ENCODE measurements at regions not wholly inside any gene's neighbourhood (a gene's known extent, or its start where the extent isn't known, plus 50 kb on each side); places are given as distances from the start of the nearest gene placed in this dataset.

DNA sequence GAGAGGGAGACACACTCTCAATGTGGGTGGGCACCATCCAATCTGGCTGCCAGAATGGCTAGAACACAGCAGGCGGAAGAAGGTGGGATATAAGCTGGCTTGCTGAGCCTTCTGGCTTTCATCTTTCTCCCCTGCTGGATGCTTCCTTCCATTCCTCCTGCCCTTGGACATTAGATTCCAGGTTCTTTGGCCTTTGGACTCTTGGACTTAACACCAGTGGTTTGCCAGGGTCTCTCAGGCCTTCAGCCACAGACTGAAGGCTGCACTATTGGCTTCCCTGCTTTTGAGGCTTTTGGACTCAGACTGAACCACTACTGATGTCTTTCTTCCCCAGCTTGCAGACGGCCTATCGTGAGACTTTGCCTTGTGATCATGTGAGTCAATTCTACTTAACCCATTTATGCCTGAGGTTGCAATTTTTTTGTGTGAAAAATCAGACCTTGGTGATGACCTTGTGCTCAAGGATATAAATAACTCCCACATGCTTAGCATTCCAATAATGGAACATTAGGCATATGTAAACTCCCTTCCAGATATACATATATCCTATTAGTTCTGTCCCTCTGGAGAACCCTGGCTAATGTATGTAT is 56.7 kb upstream of the CD55 start:
- no peak overlapping the region for H3K4me3 ChIP-seq
- WGBS, 5 donors, result 60 to 81% (median 77%) methylated on average over 3 of the region's 3 CpGs

DNA sequence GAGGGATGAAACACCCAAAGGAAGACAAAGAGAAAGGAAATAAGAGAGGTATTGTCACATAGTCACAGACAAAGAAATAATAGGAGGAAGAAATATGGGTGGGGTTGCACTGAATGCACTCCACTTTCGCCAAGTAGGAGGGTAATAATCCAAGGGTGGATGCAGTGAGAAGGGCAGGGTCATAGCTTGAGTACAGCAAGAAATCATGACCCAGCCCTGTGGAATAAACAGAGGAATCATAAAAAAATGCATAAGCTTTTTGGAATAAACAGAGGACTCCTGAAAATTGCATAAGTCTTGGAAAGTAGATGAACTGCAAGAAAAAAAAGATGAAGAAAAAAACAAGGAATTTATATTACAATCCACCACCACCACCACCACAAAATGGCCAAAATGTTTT is 53.1 kb upstream of the CD55 start:
- intact Hi-C loops (cut with DNase I; ENCODE audit: low total_unique reads), result no loop called here
- 67 to 86% (median 79%) methylated on average over 1 of the region's 1 CpG for whole genome bisulfite sequencing, 5 donors
- TF ChIP-seq POLR2AphosphoS5 (IDR thresholded peaks at IDR 0.05) (no peak), POLR2A (IDR thresholded peaks at IDR 0.05) (no peak), CTCF (IDR thresholded peaks at IDR 0.05 in 8 of 11, conservative IDR thresholded peaks at IDR 0.05 in 3 of 11) (no peak)

More for the DNA sequence above, 56.7 kb upstream of the CD55 start:
- H3K4me1 ChIP-seq, result no peaks in the 10 kb centered on the region
- intact Hi-C loops (cut with DNase I; ENCODE audit: low total_unique reads), result no loop called here
- no peak overlapping the region for H3K27ac ChIP-seq
- H3K36me3 ChIP-seq, result no peaks in the 10 kb centered on the region
- H3K9me3 ChIP-seq, result no peaks in the 10 kb centered on the region
- no peaks in the 10 kb centered on the region for H3K27me3 ChIP-seq (replicated peaks in 1 of 7)
- DNase-seq, result no peak
- no peak for TF ChIP-seq POLR2A (IDR thresholded peaks at IDR 0.05)
- no peak for TF ChIP-seq POLR2AphosphoS5 (IDR thresholded peaks at IDR 0.05)
- TF ChIP-seq CTCF (IDR thresholded peaks at IDR 0.05 in 8 of 11, conservative IDR thresholded peaks at IDR 0.05 in 3 of 11), result no peak

DNA sequence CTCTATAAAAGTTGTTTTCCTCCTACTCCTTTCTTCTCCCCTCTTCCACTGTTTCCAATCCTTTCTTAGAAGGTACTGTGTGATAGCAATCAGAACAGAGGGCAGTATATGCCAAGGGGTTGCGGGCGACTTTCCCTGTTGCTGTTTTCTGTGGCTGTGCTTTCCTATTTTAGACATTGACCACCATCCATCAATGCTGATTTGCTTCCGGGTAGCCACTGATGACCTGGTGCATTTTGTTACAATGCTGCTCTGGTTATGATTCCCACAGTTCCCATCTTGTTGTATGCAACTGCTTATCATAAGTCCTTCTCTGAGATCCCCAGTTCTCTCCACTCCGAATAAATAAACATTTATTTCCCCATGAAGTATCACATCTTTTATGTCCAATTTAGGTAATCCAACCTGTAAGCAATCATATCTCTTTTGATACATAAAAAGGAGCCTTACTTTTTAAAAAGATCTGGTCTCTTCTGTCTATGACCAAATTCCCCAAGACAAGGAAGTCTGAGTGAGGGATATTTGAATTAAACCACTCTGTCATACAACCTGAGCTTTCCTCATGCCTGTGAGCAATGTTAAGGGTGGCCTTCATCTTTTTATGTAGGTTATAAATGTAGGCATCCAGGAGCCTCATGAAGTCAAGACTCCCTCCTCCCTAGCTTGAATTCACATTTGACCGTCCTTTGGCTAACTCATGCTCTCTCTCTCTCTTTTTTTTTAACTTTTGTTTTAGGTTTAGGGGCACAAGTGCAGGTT is 52.5 kb upstream of the CD55 start:
- TF ChIP-seq CTCF (IDR thresholded peaks at IDR 0.05 in 8 of 11, conservative IDR thresholded peaks at IDR 0.05 in 3 of 11) (no peak), POLR2A (IDR thresholded peaks at IDR 0.05) (no peak), POLR2AphosphoS5 (IDR thresholded peaks at IDR 0.05) (no peak)
- Histone ChIP-seq H3K4me3 (no peak overlapping the region), H3K27me3 (replicated peaks in 1 of 7) (no peaks in the 10 kb centered on the region), H3K36me3 (no peaks in the 10 kb centered on the region), H3K4me1 (no peaks in the 10 kb centered on the region), H3K27ac (no peak overlapping the region), H3K9me3 (peaks cover 0 to 8% (median 0%) of the 10 kb centered on the region in 8 donors)
- DNase-seq, result no peak
- 85 to 94% (median 89%) methylated on average over 5 of the region's 5 CpGs for WGBS, 5 donors
- intact Hi-C loops (cut with DNase I; ENCODE audit: low total_unique reads), result no loop called here

More for the DNA sequence above, 53.1 kb upstream of the CD55 start:
- peaks cover 0 to 4% (median 0%) of the 10 kb centered on the region in 8 donors for H3K9me3 ChIP-seq
- H3K4me1 ChIP-seq, result no peaks in the 10 kb centered on the region
- no peak for DNase-seq
- H3K36me3 ChIP-seq, result no peaks in the 10 kb centered on the region
- no peaks in the 10 kb centered on the region for H3K27me3 ChIP-seq (replicated peaks in 1 of 7)
- H3K4me3 ChIP-seq, result no peak overlapping the region
- no peak overlapping the region for H3K27ac ChIP-seq
